ENCODE measurements at regions not wholly inside any gene's neighbourhood (a gene's known extent, or its start where the extent isn't known, plus 50 kb on each side); places are given as distances from the start of the nearest gene placed in this dataset.

GRCh38 chr2:176642074-176642473 lies 372.8 kb downstream of the MTX2 start:
- Mint-ChIP-seq H3K4me1 (peaks cover 0 to 3% (median 2%) of the 10 kb centered on the region in 3 donors), H3K4me3 (no peak overlapping the region), H3K9me3 (peaks cover 0 to 2% (median 0%) of the 10 kb centered on the region in 7 donors), H3K27ac (no peak overlapping the region), H3K36me3 (no peaks in the 10 kb centered on the region), H3K27me3 (peaks cover 67 to 75% (median 70%) of the 10 kb centered on the region in 3 donors)
- ATAC-seq (ENCODE audit: low read depth in 2 of 2), result no peak
- DNase-seq, result no peak

DNA sequence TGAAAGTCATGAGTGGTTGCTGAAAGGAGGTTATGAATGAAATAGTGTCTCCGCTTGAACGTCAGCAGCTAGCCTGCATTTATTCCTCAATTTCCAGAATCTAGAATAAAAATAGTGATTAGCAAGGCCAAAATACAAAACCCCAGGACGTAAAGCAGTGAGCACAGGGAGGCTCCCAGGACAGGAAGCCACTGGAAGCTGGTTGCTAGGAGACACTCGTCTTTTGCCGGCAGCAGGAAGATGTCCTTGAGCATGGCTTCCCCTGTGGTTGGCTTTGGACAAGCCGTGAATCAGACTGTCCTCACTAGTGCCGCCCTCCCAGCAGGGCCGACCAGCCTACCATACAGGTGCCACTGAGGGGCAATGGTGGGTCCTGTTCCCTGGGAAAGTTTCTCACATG lies 374.4 kb downstream of the MTX2 start:
- no peak overlapping the region for H3K27ac Mint-ChIP-seq
- no peaks in the 10 kb centered on the region for H3K4me1 Mint-ChIP-seq
- DNase-seq (no peak), ATAC-seq (ENCODE audit: low read depth in 2 of 2) (no peak)
- H3K4me3 Mint-ChIP-seq, result no peak overlapping the region
- H3K27me3 Mint-ChIP-seq, result peaks cover 63 to 76% (median 69%) of the 10 kb centered on the region in 3 donors
- peaks cover 0 to 2% (median 0%) of the 10 kb centered on the region in 7 donors for H3K9me3 Mint-ChIP-seq
- H3K36me3 Mint-ChIP-seq, result no peaks in the 10 kb centered on the region

DNA sequence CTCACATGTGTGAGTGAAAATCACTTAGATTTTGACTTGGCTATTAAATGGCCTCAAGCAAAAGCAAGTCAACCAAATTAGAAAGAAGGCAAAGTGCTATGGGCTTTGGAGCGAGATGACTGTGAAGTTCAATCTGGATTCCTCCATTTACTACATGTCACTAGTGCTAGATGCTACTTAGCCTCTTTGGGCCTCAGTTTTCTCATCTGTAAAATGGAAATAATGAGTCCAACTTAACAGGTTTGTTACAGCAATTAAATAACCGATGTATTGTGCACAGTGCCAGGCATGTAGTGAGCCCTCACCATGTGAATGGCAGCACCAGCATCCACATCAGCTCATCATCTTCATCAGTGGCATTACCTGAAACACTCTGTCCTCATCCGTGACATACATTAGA lies 376.3 kb downstream of the MTX2 start:
- no peak overlapping the region for H3K27ac Mint-ChIP-seq
- no peak overlapping the region for H3K4me3 Mint-ChIP-seq
- DNase-seq (no peak), ATAC-seq (ENCODE audit: low read depth in 2 of 2) (no peak)
- H3K27me3 Mint-ChIP-seq, result peaks cover 59 to 70% (median 68%) of the 10 kb centered on the region in 3 donors
- no peaks in the 10 kb centered on the region for H3K36me3 Mint-ChIP-seq
- H3K9me3 Mint-ChIP-seq, result peaks cover 0 to 2% (median 0%) of the 10 kb centered on the region in 7 donors
- no peaks in the 10 kb centered on the region for H3K4me1 Mint-ChIP-seq

DNA sequence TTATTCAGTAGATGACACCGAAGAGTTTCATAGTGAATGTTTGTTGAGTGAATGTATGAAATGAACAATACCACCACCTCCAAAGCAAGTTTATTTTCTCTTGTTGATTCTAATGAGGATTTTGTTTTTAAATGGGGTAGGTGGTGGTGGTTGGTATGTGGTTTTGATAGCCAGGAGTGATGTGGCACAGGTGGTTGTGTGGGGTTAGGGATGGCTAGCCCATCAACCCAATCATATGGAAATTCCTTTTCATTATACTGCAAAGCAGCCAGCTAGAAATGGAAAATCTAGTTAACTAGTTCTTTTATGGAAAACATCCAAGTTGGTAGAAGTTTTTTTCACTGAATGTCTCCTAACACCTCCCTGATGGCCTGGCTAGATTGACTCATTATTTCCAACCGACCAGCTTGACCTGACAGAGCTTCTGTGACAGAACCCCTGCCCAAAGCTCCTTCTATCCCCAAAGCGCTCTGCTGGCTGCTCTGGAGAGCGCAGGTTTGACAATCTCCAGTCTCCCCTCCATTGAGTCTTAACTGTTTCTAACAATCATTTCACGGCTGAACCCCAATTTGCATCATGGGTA lies 376.9 kb downstream of the MTX2 start:
- H3K9me3 Mint-ChIP-seq, result peaks cover 0 to 2% (median 0%) of the 10 kb centered on the region in 7 donors
- H3K36me3 Mint-ChIP-seq, result no peaks in the 10 kb centered on the region
- H3K27me3 Mint-ChIP-seq, result peaks cover 57 to 70% (median 68%) of the 10 kb centered on the region in 3 donors
- DNase-seq (no peak), ATAC-seq (ENCODE audit: low read depth in 2 of 2) (no peak)
- H3K4me3 Mint-ChIP-seq, result no peak overlapping the region
- H3K4me1 Mint-ChIP-seq, result no peaks in the 10 kb centered on the region
- H3K27ac Mint-ChIP-seq, result no peak overlapping the region

- Mint-ChIP-seq H3K4me1 (peaks cover 0 to 4% (median 0%) of the 10 kb centered on the region in 3 donors), H3K4me3 (no peak overlapping the region), H3K27me3 (peaks cover 57 to 68% (median 63%) of the 10 kb centered on the region in 3 donors), H3K36me3 (no peaks in the 10 kb centered on the region), H3K27ac (no peak overlapping the region), H3K9me3 (no peaks in the 10 kb centered on the region)
- no peak for ATAC-seq (ENCODE audit: low read depth in 2 of 2)
- DNase-seq, result no peak
Observed at GRCh38 chr2:176647325-176648165, 378.3 kb downstream of the MTX2 start.

DNA sequence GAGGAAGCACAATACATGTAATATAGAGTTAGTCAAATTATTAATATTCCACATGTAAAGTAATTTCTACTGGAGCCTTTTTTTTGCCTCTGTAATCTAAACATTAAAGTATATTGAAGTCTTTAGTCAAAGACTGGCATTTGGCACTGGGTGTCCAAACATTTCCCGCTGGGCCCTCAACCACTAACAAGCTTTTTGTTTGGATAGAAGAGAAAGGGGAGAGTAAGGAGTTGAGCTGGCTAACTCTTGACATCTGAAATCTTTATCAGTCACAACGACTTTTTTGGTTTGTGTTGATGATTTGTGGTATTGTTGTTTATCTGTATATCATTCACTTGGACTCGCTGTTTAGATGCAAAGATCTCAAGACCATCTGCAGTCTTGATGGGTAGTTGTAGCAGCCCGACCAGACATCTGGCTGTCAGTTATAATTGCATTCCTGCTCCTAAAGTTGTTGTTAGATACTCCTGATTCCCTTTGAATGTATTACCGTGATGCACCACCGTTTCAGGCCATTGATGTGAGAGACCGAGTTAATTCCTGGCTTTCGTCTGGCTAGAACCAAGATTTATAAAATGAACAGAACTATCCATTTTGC lies 379.6 kb downstream of the MTX2 start:
- DNase-seq (no peak), ATAC-seq (ENCODE audit: low read depth in 2 of 2) (no peak)
- H3K27me3 Mint-ChIP-seq, result peaks cover 49 to 67% (median 63%) of the 10 kb centered on the region in 3 donors
- H3K27ac Mint-ChIP-seq, result no peak overlapping the region
- H3K9me3 Mint-ChIP-seq, result no peaks in the 10 kb centered on the region
- peaks cover 0 to 4% (median 0%) of the 10 kb centered on the region in 3 donors for H3K4me1 Mint-ChIP-seq
- no peaks in the 10 kb centered on the region for H3K36me3 Mint-ChIP-seq
- no peak overlapping the region for H3K4me3 Mint-ChIP-seq

DNA sequence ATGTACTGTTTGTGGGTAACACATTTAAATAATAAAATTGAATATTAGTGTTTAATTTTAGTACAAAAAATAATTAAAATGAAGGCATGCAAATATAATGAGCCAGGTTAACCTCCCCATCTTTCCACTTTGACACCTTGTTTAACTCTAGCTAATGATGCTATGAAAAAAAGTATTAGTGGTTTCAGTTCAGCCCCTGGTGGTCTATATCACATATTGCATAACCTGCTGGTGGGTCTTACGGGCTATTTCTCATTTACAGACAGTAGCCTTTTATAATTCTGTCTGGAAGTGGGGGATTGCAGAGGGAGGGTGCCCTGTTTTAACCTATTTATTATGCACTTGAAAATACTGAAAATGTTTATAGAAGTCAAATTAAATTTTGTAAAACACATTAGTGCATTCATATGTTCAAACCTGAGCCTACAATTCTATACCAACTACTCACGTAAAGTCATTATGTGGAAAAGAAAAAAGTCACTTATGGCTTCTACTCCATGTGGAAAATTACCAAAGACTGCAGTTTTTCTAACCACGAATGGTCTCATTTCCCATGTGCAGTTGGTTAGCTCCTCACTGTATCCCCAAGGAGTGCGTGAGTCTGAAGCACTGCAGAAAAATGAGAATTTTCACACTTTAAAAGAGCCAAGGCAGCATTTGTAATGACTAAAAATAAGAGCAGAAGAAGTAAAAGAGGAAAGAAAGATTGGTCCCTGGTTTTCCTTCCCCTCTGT lies 381.0 kb downstream of the MTX2 start:
- H3K36me3 Mint-ChIP-seq, result no peaks in the 10 kb centered on the region
- H3K27ac Mint-ChIP-seq, result no peak overlapping the region

GRCh38 chr2:176650838-176651555 lies 381.8 kb downstream of the MTX2 start:
- Mint-ChIP-seq H3K4me1 (peaks cover 0 to 4% (median 0%) of the 10 kb centered on the region in 3 donors), H3K36me3 (no peaks in the 10 kb centered on the region), H3K27me3 (peaks cover 53 to 66% (median 53%) of the 10 kb centered on the region in 3 donors), H3K9me3 (no peaks in the 10 kb centered on the region), H3K27ac (no peak overlapping the region), H3K4me3 (no peak overlapping the region)
- ATAC-seq (ENCODE audit: low read depth in 2 of 2) (no peak), DNase-seq (no peak)

More for the DNA sequence above, 381.0 kb downstream of the MTX2 start:
- Mint-ChIP-seq H3K9me3 (no peaks in the 10 kb centered on the region), H3K27me3 (peaks cover 48 to 66% (median 59%) of the 10 kb centered on the region in 3 donors), H3K4me1 (peaks cover 0 to 4% (median 0%) of the 10 kb centered on the region in 3 donors), H3K4me3 (no peak overlapping the region)
- ATAC-seq (ENCODE audit: low read depth in 2 of 2) (no peak), DNase-seq (no peak)

DNA sequence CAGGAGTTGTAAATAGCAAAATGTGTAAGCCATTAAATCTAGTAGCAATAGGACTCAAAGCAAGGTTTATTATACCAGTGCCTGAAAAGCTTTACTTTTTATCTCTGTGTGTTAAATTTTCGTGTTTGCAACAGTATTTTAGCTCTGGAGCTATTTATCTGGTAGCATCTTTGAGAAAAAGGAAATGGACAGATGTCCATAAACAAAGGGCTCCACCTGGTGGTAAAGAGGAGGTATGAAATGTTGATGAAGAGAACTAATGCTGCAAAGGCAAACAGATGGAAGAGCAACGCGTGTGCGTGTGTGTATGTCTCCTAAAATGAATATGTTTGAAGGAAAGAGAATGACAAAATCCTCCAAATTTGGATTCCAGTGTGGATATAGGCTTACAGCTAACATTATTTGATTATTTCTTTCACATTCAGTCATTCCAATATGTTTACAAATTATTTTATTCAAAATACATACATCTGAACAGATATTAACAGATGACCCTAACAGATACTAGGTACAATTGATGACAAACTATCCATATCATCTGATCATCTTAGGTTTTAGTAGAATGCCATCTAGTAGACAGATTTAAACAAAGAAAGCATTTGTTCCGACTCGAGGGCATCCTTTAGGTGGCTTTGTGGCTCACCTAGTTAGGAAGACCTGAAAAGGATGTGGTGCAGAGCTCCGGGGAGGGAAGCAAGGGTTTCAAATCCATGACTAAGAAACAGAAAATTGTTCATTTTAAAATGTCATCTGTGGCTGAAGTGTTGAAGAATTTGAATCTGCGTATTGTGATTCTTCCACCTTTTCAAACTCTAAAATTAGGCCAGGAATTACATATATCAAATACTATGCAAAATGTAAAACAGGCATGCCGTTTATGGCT lies 383.3 kb downstream of the MTX2 start:
- Mint-ChIP-seq H3K27me3 (peaks cover 51 to 68% (median 52%) of the 10 kb centered on the region in 3 donors), H3K36me3 (no peaks in the 10 kb centered on the region), H3K4me1 (peaks cover 0 to 4% (median 0%) of the 10 kb centered on the region in 3 donors), H3K4me3 (no peak overlapping the region), H3K9me3 (no peaks in the 10 kb centered on the region), H3K27ac (no peak overlapping the region)
- ATAC-seq (ENCODE audit: low read depth in 2 of 2), result no peak
- peak; percentile 30 for DNase-seq

GRCh38 chr2:176653479-176654443 lies 384.5 kb downstream of the MTX2 start:
- no peak overlapping the region for H3K27ac Mint-ChIP-seq
- H3K4me1 Mint-ChIP-seq, result peaks cover 0 to 4% (median 0%) of the 10 kb centered on the region in 3 donors
- H3K36me3 Mint-ChIP-seq, result no peaks in the 10 kb centered on the region
- no peak overlapping the region for H3K4me3 Mint-ChIP-seq
- H3K27me3 Mint-ChIP-seq, result peaks cover 56 to 78% (median 57%) of the 10 kb centered on the region in 3 donors
- ATAC-seq (ENCODE audit: low read depth in 2 of 2), result peak in 1 of 2 donors; percentile 42
- H3K9me3 Mint-ChIP-seq, result no peaks in the 10 kb centered on the region
- no peak for DNase-seq

GRCh38 chr2:176656038-176656775 lies 387.0 kb downstream of the MTX2 start:
- H3K27ac Mint-ChIP-seq, result no peak overlapping the region
- H3K9me3 Mint-ChIP-seq, result peaks cover 0 to 1% (median 0%) of the 10 kb centered on the region in 7 donors
- H3K36me3 Mint-ChIP-seq, result no peaks in the 10 kb centered on the region
- no peak overlapping the region for H3K4me3 Mint-ChIP-seq
- ATAC-seq (ENCODE audit: low read depth in 2 of 2), result no peak
- no peak for DNase-seq
- peaks cover 0 to 4% (median 0%) of the 10 kb centered on the region in 3 donors for H3K4me1 Mint-ChIP-seq
- H3K27me3 Mint-ChIP-seq, result peaks cover 56 to 79% (median 57%) of the 10 kb centered on the region in 3 donors
